HG03103 (cell line): ENCODE measurements at regions not wholly inside any gene's neighbourhood (a gene's known extent, or its start where the extent isn't known, plus 50 kb on each side); places are given as distances from the start of the nearest gene placed in this dataset.

Source experiments
- ATAC-seq: cut with Tn5 transposase; IDR thresholded peaks from one replicate; pipeline ENCODE4 v1.9.1; 2021; ENCODE audit warnings: low read depth; ENCODE audit not compliant: unreplicated experiment

DNA sequence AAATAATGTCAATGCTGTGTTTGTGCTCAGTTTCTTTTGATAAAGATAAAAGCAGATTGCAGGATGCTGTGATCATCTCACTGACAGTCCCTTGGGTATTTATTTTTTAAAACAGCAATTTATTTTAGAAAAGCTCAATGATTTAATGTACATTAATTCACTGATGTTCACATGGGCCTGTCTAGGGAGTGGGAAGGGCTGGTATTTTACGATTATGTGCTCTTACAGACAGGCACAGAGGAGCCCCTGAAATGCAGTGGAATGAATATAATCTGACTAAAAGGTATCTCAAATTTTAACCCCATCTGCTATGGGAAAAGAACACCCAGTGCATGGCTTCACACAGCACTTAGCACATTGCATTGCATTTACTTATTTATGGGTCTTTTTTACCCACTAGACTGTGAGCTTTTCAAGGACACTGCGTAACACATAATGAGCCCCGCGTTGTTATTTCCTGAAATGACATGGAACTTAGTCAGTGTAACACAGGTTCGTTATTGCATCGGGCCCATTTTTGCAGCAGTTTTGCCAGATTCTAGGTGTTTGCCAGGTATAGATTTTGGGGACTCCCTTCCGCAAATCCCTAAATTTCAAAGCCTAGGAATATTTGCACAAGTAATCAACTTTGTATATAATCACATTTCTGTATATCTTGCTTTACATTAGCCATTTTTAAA, 425.3 kb upstream of the FBXO33 start:
- ATAC-seq, result no peak

DNA sequence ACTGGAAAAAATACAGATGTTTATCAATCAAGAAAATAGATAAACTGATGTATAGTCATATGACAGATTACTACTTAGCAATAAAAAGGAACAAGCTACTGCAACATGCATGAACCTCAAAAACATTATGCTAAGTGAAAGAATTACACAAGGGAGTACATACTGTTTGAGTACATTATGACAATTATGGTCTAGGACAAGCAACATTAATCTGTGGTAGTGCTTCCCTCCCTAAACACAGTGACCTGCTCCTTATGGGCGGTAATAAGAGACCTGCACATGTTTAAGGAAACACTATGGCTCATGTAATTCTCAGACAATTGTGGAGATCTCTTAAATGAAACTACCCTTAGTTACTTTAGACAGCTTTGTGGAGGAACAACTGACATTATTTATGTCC, 421.2 kb upstream of the FBXO33 start:
- no peak for ATAC-seq

DNA sequence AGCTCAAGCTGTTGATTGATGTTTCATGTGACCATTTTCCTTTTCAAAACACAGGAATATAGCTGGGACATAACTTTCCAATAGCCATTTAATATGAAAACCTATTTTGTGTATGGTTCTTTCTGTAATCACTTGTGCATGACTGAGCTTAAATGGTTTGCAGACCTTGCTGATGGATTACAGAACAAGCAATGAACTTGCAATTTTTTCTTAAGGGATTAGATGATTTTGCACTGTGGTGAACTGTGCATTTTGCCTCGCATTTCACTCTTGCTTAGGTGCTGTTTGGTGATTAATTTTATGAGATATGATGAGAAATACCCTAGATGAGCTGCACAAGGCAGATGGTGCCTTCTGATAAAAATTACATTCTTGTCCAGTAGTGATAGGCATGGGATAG, 419.0 kb upstream of the FBXO33 start:
- no peak for ATAC-seq

DNA sequence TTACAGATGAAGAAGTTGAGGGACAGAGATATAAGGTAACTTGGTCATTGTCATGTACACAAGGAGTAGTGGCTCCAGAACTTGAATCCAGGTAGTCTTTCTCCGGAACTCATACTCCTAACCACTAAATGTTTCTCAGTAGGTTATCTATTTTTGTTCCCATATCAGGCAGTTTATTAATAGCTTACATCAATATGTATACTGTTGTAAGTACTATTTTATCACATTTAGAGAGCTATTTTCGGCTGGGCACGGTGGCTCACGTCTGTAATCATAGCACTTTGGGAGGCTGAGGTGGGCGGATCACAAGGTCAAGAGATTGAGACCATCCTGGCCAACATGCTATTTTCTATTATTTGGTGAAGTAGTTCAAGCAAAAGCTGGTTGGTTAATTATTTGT, 415.6 kb upstream of the FBXO33 start:
- no peak for ATAC-seq

DNA sequence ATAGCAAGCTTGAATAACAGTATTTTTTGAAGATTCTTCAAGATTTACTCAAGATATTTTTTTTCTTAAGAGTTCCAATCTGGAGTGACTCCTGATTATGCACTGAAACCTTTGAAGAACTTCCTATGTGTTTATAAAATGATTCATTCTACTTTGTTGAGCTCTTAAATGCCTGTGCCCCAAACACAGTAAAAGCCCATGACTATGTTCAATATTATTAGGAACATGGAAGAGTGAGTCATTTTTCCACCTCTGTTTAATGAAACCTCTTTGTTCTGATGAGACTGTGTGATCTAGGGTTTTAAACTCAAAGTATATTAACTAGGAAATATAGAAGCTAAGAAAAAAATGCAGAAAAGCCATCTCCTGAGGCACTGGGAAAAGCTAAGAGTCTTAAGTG, 415.0 kb upstream of the FBXO33 start:
- ATAC-seq, result no peak

DNA sequence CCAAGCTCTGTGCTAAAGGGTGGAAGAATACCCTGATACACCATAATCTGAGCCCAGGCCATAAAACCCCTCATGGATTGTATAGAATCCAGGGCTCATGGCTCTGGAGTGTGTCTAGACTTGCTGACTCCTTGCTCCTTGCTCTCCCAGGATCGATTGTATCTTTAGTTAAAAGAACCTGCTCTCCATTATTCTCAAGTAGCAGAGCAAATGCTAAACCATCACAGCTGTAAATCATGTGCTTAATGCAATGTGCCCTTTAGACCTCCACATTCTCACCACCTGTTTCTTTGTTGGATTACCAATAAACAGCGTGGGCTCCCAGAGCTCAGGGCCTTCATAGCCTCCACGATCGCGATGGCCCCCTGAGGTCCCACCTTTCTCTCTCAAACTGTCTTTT, 411.6 kb upstream of the FBXO33 start:
- ATAC-seq, result no peak

DNA sequence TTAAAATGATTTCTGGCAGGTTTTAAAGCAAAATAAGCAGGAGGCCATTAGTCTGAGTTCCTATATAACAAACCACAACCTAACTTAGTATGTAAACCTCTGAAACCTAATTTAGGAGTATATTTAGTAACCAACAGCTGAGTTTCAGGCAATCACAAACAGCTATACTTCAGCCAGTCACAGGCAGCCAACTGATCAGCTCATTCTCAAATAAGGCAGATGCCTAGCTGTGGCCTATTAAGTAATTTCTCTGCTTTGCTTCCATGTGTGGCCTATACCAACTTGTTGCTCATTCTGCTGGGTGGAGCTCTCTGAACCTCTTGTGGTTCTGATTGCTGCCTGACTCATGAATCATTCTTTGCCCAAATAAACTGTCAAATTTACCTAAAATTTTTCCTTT, 408.9 kb upstream of the FBXO33 start:
- ATAC-seq, result no peak

DNA sequence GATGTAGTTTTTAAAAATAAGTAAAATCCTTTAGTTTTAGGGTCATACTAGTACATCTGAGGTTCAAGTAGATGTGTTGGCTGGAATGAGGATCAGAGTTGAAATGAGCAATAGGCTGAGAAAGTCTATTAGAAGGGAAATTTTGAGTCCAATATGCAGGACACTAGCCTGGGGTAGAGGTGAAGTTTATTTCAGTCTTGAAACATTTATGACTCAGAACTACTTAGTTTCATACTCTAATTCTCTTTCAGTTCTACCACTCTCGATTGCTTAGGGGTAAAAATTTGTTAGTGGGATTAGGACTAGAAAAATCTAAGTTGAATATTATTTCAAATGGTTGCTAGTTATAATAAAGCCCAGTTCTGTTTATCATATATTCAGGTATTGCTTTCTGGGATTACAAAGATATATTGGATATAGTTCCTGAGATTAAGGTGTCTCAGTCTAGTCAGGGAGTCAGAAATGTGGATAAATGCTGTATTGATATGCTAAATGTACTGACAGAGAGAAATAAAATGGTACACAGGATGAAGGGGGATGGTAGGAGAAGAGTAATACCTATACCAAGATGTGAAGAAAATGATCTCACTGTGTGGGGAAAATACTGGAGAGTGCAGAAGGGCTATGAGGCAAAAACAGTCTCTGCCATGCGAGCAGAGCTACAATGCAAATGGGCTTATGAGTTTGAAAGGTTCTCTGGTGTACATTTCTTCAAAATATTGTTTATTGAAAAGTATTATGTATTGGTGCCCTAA, 395.8 kb upstream of the FBXO33 start:
- peak; percentile 96 for ATAC-seq

DNA sequence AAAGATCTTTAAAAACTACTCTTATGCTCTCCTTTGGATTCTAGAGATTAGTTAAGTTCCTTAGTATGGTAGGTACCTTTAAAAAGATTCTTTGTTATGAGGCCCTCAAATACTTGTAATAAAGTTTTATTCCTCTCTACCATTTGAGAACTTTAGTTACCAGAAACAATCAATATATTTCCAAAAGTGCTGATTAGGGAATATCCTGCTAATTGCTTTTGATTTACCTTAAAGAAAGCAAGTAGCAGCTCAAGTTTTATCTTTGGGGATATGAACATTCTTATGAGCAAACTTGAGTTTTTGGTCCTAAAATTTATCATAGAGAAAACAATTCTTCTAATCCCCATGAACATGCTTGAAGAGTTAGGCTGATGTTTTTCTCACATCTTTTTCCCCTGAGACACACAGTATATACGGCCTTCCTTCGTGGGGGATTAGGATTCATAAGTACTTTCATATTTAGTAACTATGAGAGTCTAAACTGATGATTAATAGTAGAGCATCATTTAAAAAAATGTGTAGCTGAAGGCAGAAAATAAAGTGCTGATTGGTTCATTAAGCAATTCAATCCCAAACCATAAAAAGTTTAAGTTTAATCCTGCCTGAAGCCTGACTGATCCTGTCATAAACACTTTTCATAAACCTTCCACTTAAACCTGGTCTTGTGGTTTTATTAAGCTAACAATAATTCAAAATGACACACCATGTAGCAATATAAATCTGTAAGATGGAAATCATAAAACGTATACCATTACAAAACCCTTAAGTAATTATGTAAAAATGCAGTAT, 380.5 kb upstream of the FBXO33 start:
- ATAC-seq, result no peak

DNA sequence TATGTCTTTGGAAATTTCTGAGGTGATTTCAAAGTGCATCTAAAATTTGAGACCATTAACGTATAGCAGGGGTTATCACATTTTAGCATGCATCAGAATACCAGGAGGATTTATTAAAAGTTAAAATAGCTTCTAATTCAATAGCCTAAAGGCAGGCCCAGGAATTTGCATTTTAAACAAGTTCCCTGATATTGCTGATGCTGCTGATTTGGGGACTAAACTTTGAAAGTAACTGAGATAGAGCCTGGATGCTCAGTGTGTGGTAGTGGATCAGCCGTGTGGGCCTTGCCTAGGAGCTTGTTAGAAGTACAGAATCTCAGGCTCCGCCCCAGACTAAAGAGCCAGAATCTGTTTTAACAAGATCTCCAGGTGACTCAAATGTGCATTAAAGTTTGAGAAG, 375.0 kb upstream of the FBXO33 start:
- ATAC-seq, result no peak

DNA sequence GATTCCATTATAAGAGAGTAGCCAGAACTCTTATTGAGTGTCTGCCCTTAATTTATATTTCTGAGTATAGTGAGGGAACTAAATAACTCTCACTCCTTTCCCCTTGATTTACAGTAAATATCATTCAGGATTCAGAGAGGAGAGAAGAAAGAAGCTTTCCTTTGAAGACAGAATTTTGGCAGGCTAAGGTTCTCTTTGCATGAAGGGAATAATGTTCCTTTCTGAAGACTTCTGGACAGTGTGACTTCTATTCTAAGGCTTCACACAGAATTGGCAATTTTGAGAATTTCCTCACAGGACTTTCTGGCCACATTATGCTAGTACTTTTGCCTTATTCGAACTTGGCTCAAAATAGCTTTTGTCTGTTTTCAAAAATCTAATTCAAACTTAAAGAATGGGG, 352.2 kb upstream of the FBXO33 start:
- ATAC-seq, result no peak

DNA sequence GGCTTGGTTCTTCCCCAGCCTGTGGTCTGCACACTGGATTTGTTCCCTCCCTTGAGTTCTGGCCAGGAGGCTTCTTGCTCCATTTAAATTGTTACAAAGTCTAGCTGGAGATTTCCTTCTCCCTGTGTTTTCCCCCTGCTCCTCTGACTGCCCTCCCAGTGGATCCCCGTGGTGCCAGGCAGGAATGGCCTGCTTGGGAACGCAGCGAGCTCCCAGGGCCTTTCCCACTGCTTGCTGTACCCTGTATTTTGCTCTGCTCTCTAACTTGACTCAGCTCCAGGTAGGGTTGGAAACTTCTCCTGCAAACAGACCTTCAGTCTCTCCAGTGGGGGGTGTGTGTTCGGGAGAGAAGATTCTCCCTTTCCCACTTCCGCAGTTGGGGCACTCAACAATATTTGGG, 349.2 kb upstream of the FBXO33 start:
- ATAC-seq, result no peak

DNA sequence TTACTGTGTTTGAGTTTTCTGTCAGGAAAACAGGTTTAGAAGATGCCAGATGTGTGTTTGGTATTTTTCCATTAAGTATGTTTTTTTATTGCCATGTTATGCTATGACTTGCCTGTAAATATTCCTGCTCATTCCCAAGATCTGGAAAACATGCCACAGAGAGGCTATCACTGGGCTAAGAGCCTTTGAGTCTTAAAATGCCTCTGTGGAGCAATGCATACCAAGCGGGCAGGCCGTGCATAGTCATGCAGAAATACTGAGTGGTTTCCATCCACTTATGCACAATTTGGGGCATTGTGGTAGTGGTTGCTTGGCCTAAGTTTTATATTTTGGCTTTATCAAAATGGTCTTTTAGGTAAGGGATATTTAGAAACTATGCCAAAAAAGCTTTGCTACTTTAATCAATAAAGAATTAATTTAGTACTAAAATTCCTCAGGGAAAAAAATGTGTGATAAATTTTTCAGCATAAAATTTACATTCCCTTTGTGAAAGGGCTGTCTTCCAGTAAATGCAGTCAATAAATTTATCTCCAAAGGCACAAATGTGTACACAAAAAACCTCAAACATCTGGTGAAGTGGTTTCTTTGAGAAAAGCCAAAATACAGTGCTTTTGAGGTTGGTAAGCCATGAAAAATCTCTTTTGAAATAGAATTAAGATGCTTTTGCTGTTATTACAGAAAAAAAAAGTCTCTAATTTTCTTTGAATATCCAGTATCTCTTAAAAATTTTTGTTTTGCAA, 341.3 kb upstream of the FBXO33 start:
- no peak for ATAC-seq

DNA sequence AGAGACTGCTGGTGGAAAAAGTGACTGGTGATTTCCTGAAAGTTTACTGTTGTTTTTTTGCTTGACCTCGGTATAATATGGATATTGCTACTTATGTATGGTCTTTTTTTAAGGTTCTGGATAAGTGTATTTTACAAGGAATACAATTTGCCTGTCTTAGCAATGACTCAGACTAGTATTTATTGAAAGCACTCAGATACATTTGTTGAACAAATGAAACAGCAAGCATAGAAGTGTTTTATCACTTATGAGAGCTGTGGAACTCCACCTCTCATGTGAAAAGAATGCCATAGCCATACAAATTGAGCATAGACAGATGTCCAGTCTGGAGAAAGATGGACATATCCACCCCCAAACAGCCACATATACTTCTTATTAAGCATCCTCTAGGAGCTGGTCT, 340.4 kb upstream of the FBXO33 start:
- ATAC-seq, result no peak

DNA sequence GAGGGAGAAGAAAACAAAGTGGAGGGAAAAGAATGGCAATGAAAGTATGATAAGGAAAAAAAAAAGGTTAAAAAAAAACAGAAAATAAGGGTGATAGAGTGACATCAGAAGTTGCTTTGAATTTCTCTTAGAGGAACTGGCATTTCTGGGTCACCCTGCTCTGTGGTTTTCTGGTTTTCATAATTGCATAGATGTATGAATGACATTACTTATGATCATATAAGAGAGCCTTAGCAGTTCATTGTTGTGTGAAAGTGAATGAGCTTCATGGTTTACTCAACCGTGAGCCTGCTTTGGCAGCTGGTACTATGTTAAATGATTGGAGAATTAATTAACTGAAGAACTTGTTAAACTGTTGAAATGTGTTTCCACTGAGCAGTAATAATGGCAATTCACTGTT, 336.4 kb upstream of the FBXO33 start:
- no peak for ATAC-seq

DNA sequence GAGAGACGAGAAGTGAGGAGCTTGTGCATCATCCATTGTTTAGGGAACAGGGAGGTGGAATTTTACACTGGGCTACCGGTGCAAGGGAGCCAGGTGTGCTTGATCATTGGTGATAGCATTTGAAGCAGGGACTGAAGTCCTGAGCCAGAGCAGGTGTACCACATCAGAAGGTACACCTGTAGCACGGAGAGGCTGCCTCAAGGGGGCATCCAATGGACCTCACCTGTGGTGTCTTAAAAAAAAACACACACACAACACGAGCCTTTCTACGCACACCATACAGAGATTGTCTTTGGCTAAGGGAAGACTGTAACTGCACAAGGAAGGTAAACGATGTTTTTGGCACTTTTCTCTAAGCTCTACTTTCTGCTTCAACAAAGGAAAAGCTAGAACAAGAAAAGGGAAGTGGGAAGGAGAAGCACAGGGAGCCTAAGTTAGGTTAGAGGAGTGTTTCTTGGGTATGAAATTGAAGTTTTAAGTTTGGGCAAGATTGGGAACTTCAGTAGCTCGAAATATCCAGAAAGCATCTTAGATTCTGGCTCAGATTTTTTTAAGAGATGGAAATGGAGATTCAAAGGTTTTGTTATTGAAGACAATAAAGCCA, 334.3 kb upstream of the FBXO33 start:
- ATAC-seq, result no peak

DNA sequence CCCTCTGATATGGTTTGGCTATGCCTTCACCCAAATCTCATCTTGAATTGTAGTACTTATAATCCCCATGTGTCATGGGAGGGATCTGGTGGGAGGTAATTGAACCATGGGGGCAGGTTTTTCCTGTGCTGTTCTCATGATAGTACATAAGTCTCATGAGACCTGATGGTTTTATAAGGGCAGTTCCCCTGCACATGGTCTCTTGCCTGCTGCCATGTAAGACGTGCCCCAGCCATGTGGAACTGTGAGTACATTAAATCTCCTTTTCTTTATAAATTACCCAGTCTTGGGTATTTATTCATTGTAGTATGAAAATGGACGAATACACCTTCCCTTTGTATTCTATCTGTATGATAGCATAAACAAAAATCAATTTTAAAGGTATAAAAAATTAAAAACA, 333.4 kb upstream of the FBXO33 start:
- ATAC-seq, result no peak

DNA sequence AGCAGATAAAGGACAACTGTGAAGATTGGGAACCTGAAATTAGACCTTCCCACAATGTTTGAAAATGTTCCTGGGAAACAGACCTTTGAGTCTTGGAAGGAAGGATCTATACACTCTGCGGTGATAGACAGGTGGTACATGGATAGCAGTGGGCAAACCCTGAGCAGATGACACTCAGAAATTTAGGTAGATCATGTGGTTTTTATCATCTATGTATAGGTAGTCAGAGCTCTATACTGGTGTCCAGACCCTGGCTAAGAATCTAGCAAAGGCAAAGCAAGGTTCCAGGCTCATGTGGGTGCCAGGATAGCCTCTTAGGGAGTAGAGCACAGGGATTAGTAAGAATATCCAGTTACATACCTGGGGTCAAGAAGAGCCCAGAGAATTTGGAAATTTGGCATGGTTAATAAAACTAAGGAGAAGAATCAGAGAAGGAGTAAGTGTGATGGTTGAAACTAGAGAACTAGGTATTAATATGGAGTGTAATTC, 331.2 kb upstream of the FBXO33 start:
- no peak for ATAC-seq

DNA sequence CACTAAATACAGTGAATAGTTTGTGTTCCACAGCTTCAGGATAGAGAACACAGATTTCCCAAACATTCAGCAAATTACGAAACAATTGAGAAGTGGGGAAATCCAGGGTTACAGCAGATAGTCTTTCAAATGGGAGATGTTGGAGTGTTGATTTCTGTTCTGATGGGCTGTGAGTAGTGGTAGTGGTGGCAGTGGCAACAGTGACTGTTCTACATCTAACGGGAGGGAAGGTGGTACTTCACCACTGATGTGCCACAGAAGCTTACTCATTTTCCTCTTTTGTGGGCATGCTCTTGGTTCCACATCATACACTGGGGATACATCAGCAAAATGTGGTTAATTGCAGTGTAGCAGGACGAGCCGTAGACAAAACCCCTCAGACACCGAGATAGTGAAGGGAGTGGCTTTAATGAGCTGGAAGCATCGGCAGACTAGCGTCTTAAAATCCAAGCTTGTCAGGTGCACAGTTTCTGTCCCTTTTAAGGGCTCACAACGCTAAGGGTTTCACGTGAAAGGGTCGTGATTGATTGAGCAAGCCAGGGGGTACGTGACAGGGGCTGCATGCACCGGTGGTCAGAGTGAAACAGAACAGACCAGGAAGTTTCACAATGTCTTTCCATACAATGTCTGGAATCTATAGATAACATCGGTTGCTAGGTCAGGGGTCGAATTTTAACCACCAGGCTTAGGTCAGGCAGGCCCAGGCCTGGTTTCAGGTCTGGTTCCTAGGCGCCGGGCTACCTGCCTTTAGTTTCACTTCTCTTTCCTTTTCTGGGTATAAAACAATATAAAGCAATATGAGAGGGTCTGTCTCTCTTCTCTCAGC, 330.6 kb upstream of the FBXO33 start:
- ATAC-seq, result no peak
